C4-2B (cell line): ENCODE measurements at regions not wholly inside any gene's neighbourhood (a gene's known extent, or its start where the extent isn't known, plus 50 kb on each side); places are given as distances from the start of the nearest gene placed in this dataset.

Experiments
- ZFX ChIP-seq: fragments of 450-650 bp; IDR thresholded peaks from 2 replicates; pipeline ENCODE4 v1.6.1; 2017
- TF ChIP-seq, protein P1 (sequence below): fragments of 450-650 bp; conservative IDR thresholded peaks from 2 replicates; pipeline ENCODE4 v1.5.1; 2017; ENCODE audit warnings: mild to moderate bottlenecking

DNA sequence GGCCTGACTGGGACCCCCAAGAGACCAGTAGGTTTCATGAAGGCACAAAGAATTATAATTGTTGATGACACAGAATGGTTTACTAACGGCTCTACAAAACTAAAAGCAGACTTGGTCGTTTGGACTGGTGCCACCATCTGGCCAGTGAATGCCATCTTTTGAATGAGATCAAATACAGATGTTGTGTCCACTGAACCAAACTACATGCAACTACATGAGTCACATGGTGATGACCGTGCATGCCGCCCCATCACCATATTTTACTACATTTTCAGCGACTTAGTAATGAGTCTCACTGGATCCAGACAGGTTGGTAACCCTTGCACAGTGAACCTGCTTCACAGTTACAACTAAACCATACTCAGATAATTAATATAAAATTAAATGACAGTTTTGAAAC lies 803.3 kb downstream of the DIPK2A start:
- TF ChIP-seq, protein P1, sequence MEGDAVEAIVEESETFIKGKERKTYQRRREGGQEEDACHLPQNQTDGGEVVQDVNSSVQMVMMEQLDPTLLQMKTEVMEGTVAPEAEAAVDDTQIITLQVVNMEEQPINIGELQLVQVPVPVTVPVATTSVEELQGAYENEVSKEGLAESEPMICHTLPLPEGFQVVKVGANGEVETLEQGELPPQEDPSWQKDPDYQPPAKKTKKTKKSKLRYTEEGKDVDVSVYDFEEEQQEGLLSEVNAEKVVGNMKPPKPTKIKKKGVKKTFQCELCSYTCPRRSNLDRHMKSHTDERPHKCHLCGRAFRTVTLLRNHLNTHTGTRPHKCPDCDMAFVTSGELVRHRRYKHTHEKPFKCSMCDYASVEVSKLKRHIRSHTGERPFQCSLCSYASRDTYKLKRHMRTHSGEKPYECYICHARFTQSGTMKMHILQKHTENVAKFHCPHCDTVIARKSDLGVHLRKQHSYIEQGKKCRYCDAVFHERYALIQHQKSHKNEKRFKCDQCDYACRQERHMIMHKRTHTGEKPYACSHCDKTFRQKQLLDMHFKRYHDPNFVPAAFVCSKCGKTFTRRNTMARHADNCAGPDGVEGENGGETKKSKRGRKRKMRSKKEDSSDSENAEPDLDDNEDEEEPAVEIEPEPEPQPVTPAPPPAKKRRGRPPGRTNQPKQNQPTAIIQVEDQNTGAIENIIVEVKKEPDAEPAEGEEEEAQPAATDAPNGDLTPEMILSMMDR, result no peak
- TF ChIP-seq ZFX, result no peak
